ENCODE measurements at regions not wholly inside any gene's neighbourhood (a gene's known extent, or its start where the extent isn't known, plus 50 kb on each side); places are given as distances from the start of the nearest gene placed in this dataset.

DNA sequence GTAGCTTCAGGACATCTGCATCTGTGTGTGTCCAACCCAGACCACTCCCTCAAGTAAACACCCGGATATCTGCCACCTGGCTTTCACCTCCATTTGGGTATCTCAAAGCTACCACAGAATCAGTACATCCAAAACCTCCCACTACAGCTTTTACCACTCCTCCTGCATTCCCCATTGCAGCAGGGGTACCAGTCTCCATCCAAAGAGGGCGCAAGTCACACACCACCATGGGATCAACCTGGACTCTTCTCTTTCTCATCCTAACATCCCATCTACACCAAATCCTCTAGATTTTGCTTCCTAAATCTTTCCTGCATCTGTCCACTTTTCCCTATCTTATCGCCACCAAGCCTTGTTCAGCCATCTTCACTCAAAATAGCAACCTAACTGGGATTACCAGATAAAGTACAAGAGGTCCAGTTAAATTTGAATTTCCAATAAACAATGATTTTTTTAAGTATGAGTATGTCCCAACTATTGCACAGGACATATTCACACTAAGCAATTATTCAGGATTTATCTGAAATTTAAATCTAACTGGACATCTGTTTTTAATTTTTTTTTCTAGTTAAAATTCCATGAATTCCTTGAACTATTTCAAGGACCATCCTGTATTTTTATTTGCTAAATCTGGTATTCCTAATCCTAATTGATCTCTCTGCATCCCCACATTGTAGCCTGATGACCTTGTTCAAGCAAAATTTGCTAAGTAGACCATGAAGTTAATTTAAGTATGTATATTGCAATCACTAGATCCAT is 164.3 kb upstream of the MLN start:
- Mint-ChIP-seq H3K36me3 (ENCODE audit: unreplicated experiment) (peaks cover 2% of the 10 kb centered on the region), H3K9me3 (ENCODE audit: unreplicated experiment) (peaks cover 8% of the 10 kb centered on the region), H3K27ac (ENCODE audit: unreplicated experiment) (no peak overlapping the region), H3K27me3 (ENCODE audit: unreplicated experiment) (peaks cover 73% of the 10 kb centered on the region), H3K4me3 (ENCODE audit: unreplicated experiment) (no peak overlapping the region), H3K4me1 (ENCODE audit: unreplicated experiment) (peaks cover 3% of the 10 kb centered on the region)
- TF ChIP-seq, protein P1, sequence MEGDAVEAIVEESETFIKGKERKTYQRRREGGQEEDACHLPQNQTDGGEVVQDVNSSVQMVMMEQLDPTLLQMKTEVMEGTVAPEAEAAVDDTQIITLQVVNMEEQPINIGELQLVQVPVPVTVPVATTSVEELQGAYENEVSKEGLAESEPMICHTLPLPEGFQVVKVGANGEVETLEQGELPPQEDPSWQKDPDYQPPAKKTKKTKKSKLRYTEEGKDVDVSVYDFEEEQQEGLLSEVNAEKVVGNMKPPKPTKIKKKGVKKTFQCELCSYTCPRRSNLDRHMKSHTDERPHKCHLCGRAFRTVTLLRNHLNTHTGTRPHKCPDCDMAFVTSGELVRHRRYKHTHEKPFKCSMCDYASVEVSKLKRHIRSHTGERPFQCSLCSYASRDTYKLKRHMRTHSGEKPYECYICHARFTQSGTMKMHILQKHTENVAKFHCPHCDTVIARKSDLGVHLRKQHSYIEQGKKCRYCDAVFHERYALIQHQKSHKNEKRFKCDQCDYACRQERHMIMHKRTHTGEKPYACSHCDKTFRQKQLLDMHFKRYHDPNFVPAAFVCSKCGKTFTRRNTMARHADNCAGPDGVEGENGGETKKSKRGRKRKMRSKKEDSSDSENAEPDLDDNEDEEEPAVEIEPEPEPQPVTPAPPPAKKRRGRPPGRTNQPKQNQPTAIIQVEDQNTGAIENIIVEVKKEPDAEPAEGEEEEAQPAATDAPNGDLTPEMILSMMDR (IDR thresholded peaks at IDR 0.05): peak; percentile 27
- no peak for DNase-seq (ENCODE audit: extremely low spot score, unreplicated experiment)

- no peak for DNase-seq (ENCODE audit: extremely low spot score, unreplicated experiment)
- peaks cover 68% of the 10 kb centered on the region for H3K27me3 Mint-ChIP-seq (ENCODE audit: unreplicated experiment)
- peaks cover 3% of the 10 kb centered on the region for H3K4me1 Mint-ChIP-seq (ENCODE audit: unreplicated experiment)
- peaks cover 8% of the 10 kb centered on the region for H3K9me3 Mint-ChIP-seq (ENCODE audit: unreplicated experiment)
- TF ChIP-seq, protein P1 (IDR thresholded peaks at IDR 0.05): no peak
- H3K27ac Mint-ChIP-seq (ENCODE audit: unreplicated experiment): no peak overlapping the region
- no peak overlapping the region for H3K4me3 Mint-ChIP-seq (ENCODE audit: unreplicated experiment)
- H3K36me3 Mint-ChIP-seq (ENCODE audit: unreplicated experiment): peaks cover 2% of the 10 kb centered on the region
Observed at GRCh38 chr6:33967265-33967767, 163.5 kb upstream of the MLN start.

DNA sequence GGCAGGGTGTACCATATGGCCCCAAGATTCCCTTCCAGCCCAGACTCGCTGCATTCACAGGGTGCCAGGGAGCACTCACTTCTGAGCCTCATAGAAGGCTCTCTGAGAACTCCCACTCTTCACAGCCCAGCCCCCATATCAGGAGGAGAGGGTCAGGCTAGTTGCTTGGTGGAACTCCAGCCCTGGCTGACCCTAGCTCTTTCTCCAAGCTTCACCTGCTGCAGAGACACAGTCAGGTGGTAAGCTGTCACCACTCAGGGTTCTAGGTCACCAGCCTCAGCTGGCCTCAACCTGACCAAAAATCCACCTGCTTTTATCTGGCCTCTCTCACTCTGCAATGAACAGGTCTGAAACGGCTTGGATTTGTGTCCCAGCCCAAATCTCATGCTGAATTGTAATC is 162.7 kb upstream of the MLN start:
- Mint-ChIP-seq H3K27me3 (ENCODE audit: unreplicated experiment) (peaks cover 66% of the 10 kb centered on the region), H3K4me3 (ENCODE audit: unreplicated experiment) (no peak overlapping the region), H3K4me1 (ENCODE audit: unreplicated experiment) (peaks cover 3% of the 10 kb centered on the region), H3K9me3 (ENCODE audit: unreplicated experiment) (peaks cover 2% of the 10 kb centered on the region), H3K36me3 (ENCODE audit: unreplicated experiment) (no peaks in the 10 kb centered on the region), H3K27ac (ENCODE audit: unreplicated experiment) (no peak overlapping the region)
- DNase-seq (ENCODE audit: extremely low spot score, unreplicated experiment): no peak
- TF ChIP-seq, protein P1 (IDR thresholded peaks at IDR 0.05): no peak

- Mint-ChIP-seq H3K4me1 (ENCODE audit: unreplicated experiment) (peaks cover 3% of the 10 kb centered on the region), H3K36me3 (ENCODE audit: unreplicated experiment) (no peaks in the 10 kb centered on the region), H3K9me3 (ENCODE audit: unreplicated experiment) (no peaks in the 10 kb centered on the region), H3K4me3 (ENCODE audit: unreplicated experiment) (no peak overlapping the region), H3K27ac (ENCODE audit: unreplicated experiment) (no peak overlapping the region), H3K27me3 (ENCODE audit: unreplicated experiment) (peaks cover 58% of the 10 kb centered on the region)
- TF ChIP-seq, protein P1 (IDR thresholded peaks at IDR 0.05): no peak
- DNase-seq (ENCODE audit: extremely low spot score, unreplicated experiment): no peak
Observed at GRCh38 chr6:33965766-33966165, 162.0 kb upstream of the MLN start.

GRCh38 chr6:33964387-33964786 is 160.6 kb upstream of the MLN start:
- DNase-seq (ENCODE audit: extremely low spot score, unreplicated experiment): no peak
- Mint-ChIP-seq H3K9me3 (ENCODE audit: unreplicated experiment) (no peaks in the 10 kb centered on the region), H3K36me3 (ENCODE audit: unreplicated experiment) (no peaks in the 10 kb centered on the region), H3K4me3 (ENCODE audit: unreplicated experiment) (no peak overlapping the region), H3K27ac (ENCODE audit: unreplicated experiment) (no peak overlapping the region), H3K27me3 (ENCODE audit: unreplicated experiment) (peaks cover 46% of the 10 kb centered on the region), H3K4me1 (ENCODE audit: unreplicated experiment) (peaks cover 3% of the 10 kb centered on the region)
- TF ChIP-seq, protein P1 (IDR thresholded peaks at IDR 0.05): no peak
